ENCODE measurements at regions not wholly inside any gene's neighbourhood (a gene's known extent, or its start where the extent isn't known, plus 50 kb on each side); places are given as distances from the start of the nearest gene placed in this dataset.
"Not testable (repeated sequence)": the region's sequence is repeated elsewhere in the genome, so short reads cannot be mapped to it uniquely, and the experiment has no call there.

DNA sequence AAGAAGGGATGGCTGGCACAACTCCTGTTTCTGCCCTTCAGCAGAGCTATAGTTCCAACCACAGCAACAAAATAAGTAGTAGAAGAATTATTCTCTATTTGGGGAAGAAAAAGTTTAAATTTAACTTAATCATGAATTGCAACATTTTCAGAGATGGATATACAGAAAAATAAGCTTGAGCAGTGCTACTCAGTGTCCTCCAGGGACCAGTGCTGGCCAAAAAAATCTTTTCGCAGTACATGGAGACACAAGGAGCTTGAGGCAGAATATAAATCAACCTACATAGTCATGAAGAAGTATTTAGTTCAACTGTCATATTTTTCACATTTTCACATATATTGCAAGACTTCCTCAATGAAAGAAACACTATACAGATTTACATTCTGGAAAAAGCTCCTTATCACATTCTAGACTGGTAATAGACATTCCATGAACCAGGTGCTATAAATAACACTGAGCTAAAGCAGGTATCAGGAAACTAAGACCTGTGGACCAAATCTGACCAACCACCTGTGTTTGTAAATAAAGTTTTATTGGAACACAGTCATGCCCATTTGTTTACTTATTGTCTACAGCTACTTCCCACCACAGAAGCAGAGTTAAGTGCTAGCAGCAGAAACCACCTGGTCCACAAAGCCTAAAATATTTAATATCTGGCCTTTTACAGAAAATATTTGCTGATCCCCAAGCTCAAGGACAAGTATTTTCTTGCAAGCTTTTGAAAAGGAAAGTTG lies 101.9 kb downstream of the RGS21 start:
- DNase-seq (no peak), ATAC-seq (no peak)
- intact Hi-C loops (cut with DNase I) = no loop called here

DNA sequence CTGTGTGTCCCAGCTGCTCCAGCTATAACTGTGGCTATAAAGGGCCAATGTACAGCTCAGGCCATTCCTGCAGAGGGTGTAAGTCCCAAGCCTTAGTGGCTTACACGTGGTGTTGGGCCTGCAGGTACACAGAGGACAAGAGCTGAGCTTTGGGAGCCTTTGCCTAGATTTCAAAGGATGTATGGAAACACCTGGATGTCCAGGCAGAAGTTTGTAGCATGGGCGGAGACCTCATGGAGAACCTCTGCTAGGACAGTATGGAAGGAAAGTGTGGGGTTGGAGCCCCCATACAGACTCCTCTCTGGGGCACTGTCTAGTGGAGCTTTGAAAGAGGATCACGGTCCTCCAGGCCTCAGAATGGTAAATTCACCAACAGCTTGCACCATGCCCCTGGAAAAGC lies 113.9 kb downstream of the RGS21 start:
- intact Hi-C loops (cut with DNase I) = no loop called here
- ATAC-seq (no peak), DNase-seq (no peak)

DNA sequence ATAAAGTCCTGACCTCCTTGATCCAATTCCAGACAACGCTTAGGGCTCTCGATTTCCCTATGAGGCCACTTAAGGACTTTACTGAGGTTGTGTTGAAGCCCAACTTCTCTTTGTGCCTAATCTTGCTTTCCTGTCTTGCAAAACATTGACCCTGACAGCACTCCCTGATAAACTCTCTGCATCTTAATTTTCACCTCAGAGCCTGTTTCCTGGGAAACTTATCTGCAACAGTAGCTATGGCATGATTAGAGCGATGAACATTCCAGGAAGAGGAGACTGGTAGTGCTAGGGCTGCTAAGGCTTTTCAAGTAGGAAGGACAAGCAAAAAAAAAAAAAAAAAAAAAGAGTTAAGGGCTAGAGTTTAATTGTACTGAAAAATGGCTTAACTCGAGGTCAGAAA lies 118.9 kb downstream of the RGS21 start:
- intact Hi-C loops (cut with DNase I) = no loop called here
- DNase-seq (no peak), ATAC-seq (peak in 1 of 2 donors; percentile 62)

DNA sequence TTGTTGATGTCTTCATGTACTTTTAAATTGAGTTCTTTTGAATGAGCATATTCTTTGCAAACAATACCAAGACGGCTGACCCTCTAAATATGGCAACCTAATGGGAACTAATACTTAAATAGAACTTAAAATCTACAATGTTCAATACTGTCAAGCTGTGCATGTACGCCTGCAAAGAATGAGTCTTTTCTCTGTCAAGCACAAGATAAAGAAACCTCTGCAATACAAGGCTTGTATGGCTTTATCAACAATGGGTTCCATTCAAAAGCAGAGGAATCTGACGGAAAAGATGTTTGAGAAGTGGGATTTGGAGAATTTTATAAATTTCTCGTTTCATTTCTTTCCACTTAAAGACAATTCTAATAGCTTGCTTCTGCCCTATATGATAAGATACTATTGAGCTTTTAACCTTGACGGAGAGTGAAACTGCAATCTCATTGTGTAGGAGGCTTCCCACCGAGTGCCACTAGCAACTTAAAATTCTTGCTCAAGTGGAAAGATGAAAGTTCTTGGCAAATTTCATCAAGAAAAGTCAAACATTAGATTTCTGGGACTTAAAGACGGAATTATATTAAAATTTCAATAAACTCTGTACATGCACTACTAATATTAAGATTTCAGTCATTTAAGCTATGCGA lies 119.8 kb downstream of the RGS21 start:
- no peak for DNase-seq
- no peak for ATAC-seq
- intact Hi-C loops (cut with DNase I) = no loop called here

DNA sequence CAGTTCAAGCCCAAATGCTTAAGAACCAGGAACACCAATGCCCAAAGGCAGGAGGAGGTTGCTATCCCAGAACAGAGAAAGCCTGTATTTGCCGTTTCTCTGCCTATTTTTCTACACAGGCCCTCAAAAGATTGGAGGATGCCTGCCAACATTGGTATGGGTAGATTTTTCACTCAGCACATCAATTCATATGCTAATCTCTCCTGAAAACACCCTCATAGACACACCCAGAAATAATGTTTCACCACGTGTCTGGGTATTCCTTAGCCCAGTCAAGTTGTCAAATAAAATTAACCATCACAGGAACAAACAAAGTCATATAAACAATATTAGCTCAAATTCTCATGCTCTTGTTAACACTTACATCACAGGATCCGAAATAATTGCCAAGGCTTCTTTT lies 121.9 kb downstream of the RGS21 start:
- ATAC-seq = no peak

DNA sequence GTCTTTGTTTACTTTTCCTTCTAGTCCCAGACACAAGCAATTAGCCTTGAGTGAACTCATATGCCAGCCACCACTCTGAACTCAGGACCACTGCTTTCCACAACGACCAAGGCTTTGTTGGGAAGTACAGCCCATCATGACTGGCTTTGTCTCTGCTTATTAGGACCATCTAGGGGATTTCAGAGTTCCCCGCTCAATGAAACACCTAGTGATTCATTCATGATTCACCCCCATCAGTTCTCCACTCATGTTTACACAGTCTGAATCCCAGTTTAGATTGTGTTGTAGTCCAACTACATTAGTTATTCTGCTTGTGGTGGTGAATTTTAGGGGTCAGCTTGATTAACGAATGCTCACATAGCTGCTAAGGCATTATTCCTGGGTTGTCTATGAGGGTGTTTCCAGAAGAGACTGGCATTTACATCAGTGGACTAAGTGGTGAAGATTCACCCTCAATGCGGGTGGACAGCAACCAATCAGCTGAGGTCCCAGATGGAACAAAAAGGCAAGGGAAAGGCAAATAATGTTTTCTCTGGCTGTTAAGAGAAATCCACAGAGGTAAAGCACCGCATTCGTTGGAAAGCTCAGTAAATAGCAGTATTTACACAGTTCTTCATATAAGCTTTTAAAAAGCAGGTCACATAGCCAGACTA lies 122.7 kb downstream of the RGS21 start:
- no peak for DNase-seq
- ATAC-seq = no peak
- intact Hi-C loops (cut with DNase I) = no loop called here

More for the DNA sequence above, 121.9 kb downstream of the RGS21 start:
- intact Hi-C loops (cut with DNase I) = no loop called here
- DNase-seq = no peak

DNA sequence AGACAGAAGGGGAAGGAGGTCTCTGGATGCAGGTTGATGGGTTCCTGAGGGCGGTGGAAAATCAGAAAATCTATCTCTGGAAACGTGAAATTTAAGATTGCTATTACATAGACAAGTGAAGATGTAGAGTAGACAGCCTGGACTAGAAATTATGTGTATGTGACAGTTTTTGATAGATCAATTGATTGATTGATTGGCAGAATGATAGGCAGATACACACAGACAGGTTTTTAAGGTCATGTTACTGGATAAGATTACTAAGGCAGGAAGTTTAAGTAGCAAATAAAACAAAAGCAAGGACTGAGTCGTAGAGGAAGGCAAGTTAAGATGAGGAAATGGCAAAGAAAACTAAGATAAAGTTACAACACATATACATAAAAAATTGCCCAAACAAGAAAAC lies 124.7 kb downstream of the RGS21 start:
- intact Hi-C loops (cut with DNase I) = no loop called here
- no peak for ATAC-seq
- DNase-seq = no peak

DNA sequence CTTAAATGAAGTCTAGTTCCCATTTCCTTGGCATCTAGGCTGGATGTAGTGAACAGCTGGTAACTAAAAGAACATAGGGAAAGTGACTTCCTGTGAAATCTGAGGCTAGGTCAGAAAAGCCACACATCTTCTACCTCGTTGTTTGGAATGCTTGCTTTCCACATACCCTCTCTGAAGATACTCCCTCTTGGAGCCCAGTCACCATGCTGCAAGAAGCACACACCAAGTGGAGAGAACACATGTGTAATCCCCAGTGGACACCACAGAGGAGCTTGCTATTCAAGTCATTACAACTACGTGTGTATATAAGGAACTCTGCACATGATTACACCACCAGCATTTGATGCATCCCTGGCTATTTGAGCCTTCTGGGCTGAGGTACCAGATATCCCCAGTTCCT lies 125.9 kb downstream of the RGS21 start:
- intact Hi-C loops (cut with DNase I) = no loop called here

DNA sequence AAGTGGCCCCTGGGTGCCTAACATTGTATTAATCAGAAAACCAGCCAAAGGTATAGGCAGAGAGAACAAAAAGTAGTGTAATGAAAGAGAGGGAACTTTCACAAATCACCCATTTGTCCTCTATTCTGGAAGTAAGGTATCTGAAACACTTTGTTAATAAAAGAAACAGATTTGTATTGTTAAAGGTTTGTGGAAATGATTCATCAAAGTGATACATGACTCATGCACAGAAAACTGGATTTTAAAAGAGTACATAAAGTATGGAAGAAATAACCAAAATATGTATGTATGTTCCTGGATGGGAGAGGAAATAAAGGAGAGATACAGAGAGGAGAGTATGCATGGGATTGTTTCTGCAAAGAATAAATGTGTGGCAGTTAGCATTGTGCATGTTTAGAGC lies 126.8 kb downstream of the RGS21 start:
- ATAC-seq = no peak
- intact Hi-C loops (cut with DNase I) = no loop called here

More for the DNA sequence above, 125.9 kb downstream of the RGS21 start:
- DNase-seq (no peak), ATAC-seq (no peak)

DNA sequence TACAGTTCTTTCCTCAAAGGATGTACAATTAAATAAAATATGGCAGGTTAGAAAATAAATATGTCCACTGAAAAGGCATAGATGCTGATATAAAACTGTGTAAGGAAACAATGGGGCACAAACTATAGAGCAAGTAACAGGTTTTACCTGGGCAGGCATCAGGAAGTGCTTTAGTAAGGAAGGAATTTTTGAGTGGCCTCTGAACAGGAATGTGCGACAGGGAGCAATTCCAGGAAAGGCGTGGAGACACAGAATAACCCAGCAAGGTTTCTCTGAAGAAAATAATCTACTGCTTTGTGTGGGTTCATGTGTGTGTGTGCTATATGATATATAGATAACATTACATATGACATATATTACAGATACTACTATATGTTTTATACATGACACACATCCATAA lies 128.4 kb downstream of the RGS21 start:
- ATAC-seq = no peak
- DNase-seq = no peak
- intact Hi-C loops (cut with DNase I) = loop anchor here in 1 of 2 donors (5.0 kb wide), 1 partner anchor 453 kb away; no protein-coding TSS in a partner anchor

More for the DNA sequence above, 126.8 kb downstream of the RGS21 start:
- no peak for DNase-seq

DNA sequence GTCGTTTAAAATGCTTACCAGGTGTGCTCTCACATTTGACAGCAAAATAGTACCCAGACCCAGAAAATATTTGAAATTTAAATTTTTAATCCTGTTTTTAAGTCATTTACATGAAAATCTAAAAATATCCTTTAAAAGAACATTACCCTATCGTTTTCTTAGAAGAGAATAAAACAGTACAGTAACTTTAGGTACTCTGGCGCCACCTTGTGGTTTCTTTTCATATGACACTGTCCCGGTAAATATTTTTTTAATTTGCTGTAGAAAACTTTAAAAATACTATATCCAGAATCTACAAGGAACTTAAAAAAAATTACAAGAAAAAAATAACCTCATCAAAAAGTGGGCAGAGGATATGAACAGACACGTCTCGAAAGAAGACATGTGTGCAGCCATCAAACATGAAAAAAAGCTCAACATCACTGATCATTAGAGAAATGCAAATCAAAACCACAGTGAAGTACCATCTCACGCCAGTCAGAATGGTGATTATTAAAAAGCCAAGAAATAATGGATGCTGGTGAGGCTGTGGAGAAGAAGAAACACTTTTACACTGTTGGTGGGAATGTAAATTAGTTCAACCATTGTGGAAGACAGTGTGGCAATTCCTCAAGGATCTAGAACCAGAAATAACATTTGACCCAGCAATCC lies 129.2 kb downstream of the RGS21 start:
- no peak for ATAC-seq
- peak; percentile 46 for DNase-seq
- intact Hi-C loops (cut with DNase I) = loop anchor here in 1 of 2 donors (5.0 kb wide), 1 partner anchor 454 kb away; no protein-coding TSS in a partner anchor

DNA sequence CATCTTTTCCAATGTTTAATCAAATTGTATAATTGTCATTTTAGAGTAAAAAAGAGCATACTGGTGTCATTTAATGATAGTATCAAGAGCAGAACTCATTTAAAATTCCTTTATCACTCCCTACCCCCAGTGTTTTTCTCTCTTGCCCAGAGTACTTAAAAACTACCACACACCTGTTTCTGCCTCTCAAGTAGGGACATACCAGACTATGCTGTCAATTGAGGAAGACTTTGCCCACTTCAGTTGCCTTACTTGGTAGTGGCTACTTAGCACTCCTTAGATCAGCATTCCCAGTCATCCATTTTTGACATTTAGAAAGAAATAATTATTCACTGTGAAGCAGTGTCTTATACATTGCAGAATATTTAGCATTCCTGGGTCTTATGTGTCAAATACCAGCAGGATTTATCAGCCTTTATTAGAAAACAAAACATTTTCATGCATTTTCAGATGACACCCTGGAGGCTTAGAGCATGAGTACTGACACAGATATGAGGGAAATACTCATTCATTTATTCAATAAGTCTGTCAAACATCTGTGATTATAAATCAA lies 127.5 kb upstream of the RGS1 start:
- ATAC-seq (no peak), DNase-seq (no peak)
- intact Hi-C loops (cut with DNase I) = loop anchor here in 1 of 2 donors (5.0 kb wide), 1 partner anchor 456 kb away; no protein-coding TSS in a partner anchor

DNA sequence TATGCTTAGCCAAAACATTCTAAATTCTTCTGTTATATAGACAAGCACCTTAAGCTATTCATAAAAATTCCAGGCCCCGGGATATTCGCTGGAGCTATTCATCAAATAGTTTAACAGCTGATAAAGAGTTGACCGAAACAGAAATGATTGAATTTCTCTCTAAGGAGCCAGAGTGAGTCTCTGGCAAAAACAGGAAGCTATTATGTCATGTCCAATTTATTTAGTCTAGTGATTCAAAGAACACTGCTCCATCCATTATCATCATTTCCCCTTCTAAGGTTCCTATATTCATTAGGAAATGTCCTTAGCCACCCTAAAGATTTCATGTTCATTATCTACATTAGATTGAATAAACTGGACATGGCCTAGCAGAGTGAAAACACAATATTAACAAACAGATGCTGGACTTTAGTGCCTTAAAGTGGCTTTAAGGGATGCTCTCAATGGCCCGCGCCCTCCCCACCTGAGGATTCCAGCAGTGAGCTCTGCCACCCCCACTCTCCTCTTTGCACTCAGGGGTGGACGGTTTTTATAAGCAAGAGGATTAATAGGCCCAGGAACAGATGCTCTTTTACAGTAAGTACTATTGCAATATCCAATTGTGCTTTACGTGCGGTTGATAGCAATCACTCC lies 122.1 kb upstream of the RGS1 start:
- intact Hi-C loops (cut with DNase I) = no loop called here
- no peak for DNase-seq
- ATAC-seq = peak in 1 of 2 donors; percentile 19

DNA sequence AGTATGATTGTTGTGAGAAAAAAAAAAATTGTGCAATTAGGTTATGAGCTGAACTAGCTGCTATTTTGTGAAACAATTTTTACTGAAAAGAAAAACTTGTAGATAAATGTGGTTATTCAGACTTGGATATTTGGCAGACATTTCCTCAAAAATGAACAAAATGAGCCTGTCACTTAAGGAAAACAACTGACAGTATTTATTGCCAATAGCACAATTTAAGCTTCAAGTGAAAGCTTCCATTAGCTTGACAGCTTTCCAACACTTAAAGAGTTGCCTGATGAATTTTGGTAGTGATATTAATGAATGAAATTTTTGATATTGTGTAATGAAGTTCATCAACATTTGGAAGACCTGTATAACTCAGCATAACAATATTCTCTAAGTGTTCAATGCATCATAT lies 116.1 kb upstream of the RGS1 start:
- DNase-seq = no peak
- intact Hi-C loops (cut with DNase I) = no loop called here
- no peak for ATAC-seq

DNA sequence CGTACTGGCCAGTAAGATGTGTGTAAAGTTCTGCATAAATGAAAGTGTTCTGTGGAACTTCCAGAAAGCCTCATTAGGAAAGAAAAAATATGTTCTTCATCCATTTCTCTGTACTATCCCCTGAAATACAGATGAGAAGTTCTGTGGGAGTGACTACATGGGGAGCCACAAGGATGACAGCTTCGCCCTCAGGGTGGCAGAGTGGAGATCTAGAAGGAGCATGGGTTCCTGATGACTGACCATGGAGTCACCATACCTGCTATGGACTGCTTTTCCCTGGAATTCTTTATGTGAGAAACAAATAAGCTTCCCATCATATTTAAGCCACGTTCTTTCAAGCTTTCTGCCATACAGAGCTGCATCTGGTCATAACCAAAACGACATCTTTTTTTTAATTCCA lies 113.9 kb upstream of the RGS1 start:
- intact Hi-C loops (cut with DNase I) = no loop called here
- DNase-seq (no peak), ATAC-seq (no peak)

DNA sequence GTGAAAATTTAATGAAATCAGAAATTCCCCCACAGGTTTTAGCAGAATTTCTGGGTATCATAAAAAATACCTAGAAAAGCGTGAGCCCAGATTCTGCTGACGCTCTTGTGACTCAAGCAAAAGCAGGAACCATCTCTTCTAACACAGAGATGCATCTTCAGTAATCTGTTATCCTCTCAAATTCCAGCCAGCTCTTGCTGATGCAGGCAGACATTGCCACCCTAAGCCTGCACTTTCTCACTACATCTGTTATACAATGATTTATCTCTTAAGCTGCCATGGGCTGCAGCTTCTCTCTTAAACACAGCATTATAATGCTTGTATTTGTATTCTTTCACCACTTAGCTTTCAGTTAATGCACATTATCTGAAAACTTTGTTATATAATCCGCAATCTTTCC lies 113.0 kb upstream of the RGS1 start:
- intact Hi-C loops (cut with DNase I) = no loop called here
- ATAC-seq = no peak

DNA sequence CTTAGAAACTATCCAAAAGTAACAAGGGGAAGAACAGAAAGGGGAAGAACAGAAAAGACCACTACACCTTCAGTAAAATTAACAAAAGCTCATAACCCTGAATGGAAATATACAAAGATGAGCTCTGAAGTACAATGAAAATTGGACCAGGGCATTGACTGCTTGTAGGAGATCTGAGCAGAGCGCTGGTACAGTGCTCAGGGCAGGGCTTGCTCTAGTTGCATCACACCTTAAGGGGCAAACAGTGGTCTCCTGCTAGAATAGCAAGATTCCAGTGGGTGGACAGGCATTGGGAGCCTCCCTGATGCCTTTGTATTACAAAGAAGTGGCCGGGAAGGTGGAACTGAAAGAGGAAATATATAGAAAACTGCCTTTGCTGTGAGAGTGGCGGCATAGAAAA lies 111.9 kb upstream of the RGS1 start:
- DNase-seq (no peak), ATAC-seq (no peak)
- intact Hi-C loops (cut with DNase I) = no loop called here

More for the DNA sequence above, 113.0 kb upstream of the RGS1 start:
- no peak for DNase-seq

DNA sequence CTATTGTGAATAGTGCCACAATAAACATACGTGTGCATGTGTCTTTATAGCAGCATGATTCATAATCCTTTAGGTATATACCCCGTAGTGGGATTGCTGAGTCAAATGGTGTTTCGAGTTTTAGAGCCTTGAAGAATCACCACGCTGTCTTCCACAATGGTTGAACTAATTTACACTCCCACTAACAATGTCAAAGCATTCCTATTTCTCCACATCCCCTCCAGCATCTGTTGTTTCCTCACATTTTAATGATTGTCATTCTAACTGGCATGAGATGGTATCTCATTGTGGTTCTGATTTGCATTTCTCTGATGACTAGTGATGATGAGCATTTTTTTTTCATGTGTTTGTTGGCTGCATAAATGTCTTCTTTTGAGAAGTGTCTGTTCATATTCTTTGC lies 110.4 kb upstream of the RGS1 start:
- intact Hi-C loops (cut with DNase I); DNase-seq; ATAC-seq: not testable (repeated sequence)

DNA sequence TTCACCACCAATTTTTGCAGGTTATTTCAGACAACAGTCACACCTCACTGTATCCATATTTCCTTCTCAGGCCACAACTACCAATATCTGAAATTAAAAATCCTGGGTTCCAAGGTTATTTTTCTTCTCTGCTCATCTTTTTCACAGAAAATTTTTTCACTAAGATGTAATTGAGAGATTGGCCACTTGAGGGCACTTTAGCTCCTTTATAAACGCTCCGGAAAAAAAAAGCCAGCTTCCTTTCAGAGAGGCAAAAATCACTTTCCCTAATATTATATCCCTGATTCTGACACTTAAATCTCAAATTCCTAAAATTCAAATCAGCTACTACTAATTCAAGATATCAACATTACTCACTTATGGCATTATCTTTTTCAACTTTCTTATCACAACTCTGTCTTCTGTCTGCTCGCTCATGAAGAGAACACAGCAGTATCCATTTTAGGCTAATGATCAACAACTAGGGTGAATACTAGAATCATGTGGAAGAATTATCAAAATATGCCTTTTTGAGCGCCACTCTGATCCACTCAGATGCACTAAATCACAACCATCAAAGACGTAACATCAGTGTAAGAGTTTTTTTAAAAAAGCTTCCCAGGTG lies 101.4 kb upstream of the RGS1 start:
- ATAC-seq (no peak), DNase-seq (no peak)
- intact Hi-C loops (cut with DNase I) = no loop called here

All from left cardiac atrium (tissue), 4 donors.